Aorta (tissue), 5 donors: ENCODE measurements at regions not wholly inside any gene's neighbourhood (a gene's known extent, or its start where the extent isn't known, plus 50 kb on each side); places are given as distances from the start of the nearest gene placed in this dataset.
A peak's percentile ranks its signal among the peaks of the same experiment; 100 is the strongest.

Source experiments
- ATAC-seq: fragments of 200-7000 bp; cut with Tn5 transposase; one replicate; pipeline ENCODE4 v1.9.1; 2022; ENCODE audit warnings: moderate library complexity; ENCODE audit not compliant: low FRiP score
- DNase-seq, 2 donors: peaks; one replicate each; pipeline ENCODE4 v3.0.0-alpha.2; 2020
- H3K27ac ChIP-seq, 2 donors: one replicate each; pipeline ENCODE4 v1.5.1; 2013; ENCODE audit warnings: low read length in 2 of 2, mild to moderate bottlenecking in 2 of 2, moderate library complexity in 2 of 2, control low read depth in 1 of 2, inconsistent platforms in 1 of 2, low read depth in 1 of 2
- H3K27me3 ChIP-seq, 2 donors: one replicate each; pipeline ENCODE4 v1.6.1; 2013; ENCODE audit warnings: control low read depth in 1 of 2, low read length in 1 of 2, mild to moderate bottlenecking in 1 of 2, moderate library complexity in 1 of 2; ENCODE audit not compliant: insufficient read depth in 2 of 2, control insufficient read depth in 1 of 2
- H3K36me3 ChIP-seq, 2 donors: one replicate each; pipeline ENCODE4 v1.6.1; 2013; ENCODE audit warnings: control low read depth in 1 of 2, low read length in 1 of 2, mild to moderate bottlenecking in 1 of 2; ENCODE audit not compliant: insufficient read depth in 2 of 2, control insufficient read depth in 1 of 2
- H3K4me1 ChIP-seq, 2 donors: one replicate each; pipeline ENCODE4 v1.6.1; 2013; ENCODE audit warnings: low read length in 2 of 2, control low read depth in 1 of 2, mild to moderate bottlenecking in 1 of 2, moderate library complexity in 1 of 2; ENCODE audit not compliant: insufficient read depth in 2 of 2, control insufficient read depth in 1 of 2
- H3K4me3 ChIP-seq, 2 donors: one replicate each; pipeline ENCODE4 v1.5.1; 2013; ENCODE audit warnings: low read length in 2 of 2, control low read depth in 1 of 2, mild to moderate bottlenecking in 1 of 2
- H3K9me3 ChIP-seq: one replicate; pipeline ENCODE4 v1.6.1; 2013; ENCODE audit warnings: mild to moderate bottlenecking, low read length; ENCODE audit not compliant: control insufficient read depth
- WGBS, 2 donors: extraction: QIAGEN DNeasy Blood & Tissue Kit; methylation state at CpG; one replicate each; pipeline ENCODE4 v1.1.7; 2013; 5-methylcytosine and 5-hydroxymethylcytosine counted together
- intact Hi-C, 2 donors: fragments of 100-400 bp; cut with DNase I; formaldehyde crosslinking; loops; one replicate each; pipeline versions ENCODE4 v1.14.2 to v1.15.0; 2022
- donor health status: healthy with polysubstance abuse.
- donor health status: Bipolar disorder and iron deficiency.
- donor health status: DM: no; HTN: no; CAD: no.
- donor health status: DM: no; HTN: no; CAD: no.
- donor health status: DM: yes; HTN: yes; CAD: no.

- Histone ChIP-seq H3K9me3 (no peaks in the 10 kb centered on the region), H3K36me3 (no peaks in the 10 kb centered on the region), H3K27me3 (no peaks in the 10 kb centered on the region), H3K4me1 (peaks cover 10 to 15% of the 10 kb centered on the region in 2 donors), H3K27ac (no peak overlapping the region), H3K4me3 (no peak overlapping the region)
- DNase-seq (no peak), ATAC-seq (no peak)
- intact Hi-C loops: loop anchor here in 1 of 2 donors (10.0 kb wide), 1 partner anchor 240 kb away; no protein-coding TSS in a partner anchor
- 57% methylated on average over 4 of the region's 4 CpGs for WGBS, 2 donors
Observed at GRCh38 chr5:110104726-110105669, 415.3 kb downstream of the MAN2A1 start.

DNA sequence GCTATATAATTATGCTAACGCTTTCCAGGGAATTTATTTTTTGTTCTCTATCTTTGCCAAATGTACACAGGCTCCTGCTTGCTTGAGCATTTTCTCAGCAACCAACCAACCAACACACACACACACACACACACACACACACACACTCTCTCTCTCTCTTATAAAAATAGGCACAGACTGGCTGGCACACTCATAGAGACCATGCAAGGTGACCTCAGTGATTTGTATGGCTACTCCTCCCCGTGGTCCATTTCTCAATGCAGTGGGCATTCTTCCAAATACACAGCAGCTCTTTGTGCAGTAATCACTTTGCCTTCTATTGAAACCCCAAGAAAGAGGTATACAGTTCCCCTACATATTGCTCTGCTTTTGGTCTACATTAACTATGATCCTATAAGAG is 416.0 kb downstream of the MAN2A1 start:
- no peaks in the 10 kb centered on the region for H3K27me3 ChIP-seq
- H3K36me3 ChIP-seq: no peaks in the 10 kb centered on the region
- H3K4me3 ChIP-seq: no peak overlapping the region
- DNase-seq (peak in 1 of 2 donors; percentile 32), ATAC-seq (peak; percentile 76)
- H3K9me3 ChIP-seq: no peaks in the 10 kb centered on the region
- 2 to 4% methylated on average over 2 of the region's 2 CpGs for WGBS, 2 donors
- intact Hi-C loops: loop anchor here in 1 of 2 donors (10.0 kb wide), 1 partner anchor 239 kb away; no protein-coding TSS in a partner anchor
- no peak overlapping the region for H3K27ac ChIP-seq
- peaks cover 10 to 15% of the 10 kb centered on the region in 2 donors for H3K4me1 ChIP-seq

DNA sequence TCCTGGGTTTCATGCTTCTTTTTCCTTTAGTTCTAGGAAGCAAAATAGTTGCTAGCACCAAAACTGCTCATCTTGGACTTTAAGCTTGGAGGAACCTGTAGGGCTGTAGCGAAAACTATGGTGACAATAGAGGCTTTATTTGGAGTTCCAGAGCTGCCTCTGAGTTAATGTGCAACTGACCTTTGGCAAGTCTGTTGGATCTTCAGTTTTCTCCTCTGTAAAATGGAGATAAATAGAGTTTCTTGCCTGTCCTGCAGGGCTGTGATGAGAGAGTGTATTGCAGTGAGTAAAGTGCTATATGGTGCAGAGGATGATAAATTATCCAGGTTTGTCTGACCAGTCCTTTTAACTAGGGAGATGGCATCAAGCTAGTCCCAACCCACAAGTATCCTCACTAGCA is 417.0 kb downstream of the MAN2A1 start:
- no peak for DNase-seq
- Histone ChIP-seq H3K27me3 (no peaks in the 10 kb centered on the region), H3K4me3 (no peak overlapping the region), H3K27ac (peak overlapping the region in 1 of 2 donors; percentile 33), H3K4me1 (peaks cover 10 to 15% of the 10 kb centered on the region in 2 donors), H3K9me3 (no peaks in the 10 kb centered on the region), H3K36me3 (no peaks in the 10 kb centered on the region)
- intact Hi-C loops: loop anchor here in 1 of 2 donors (10.0 kb wide), 1 partner anchor 238 kb away; no protein-coding TSS in a partner anchor
- ATAC-seq: no peak
- WGBS, 2 donors: 93% methylated on average over 1 of the region's 1 CpG

DNA sequence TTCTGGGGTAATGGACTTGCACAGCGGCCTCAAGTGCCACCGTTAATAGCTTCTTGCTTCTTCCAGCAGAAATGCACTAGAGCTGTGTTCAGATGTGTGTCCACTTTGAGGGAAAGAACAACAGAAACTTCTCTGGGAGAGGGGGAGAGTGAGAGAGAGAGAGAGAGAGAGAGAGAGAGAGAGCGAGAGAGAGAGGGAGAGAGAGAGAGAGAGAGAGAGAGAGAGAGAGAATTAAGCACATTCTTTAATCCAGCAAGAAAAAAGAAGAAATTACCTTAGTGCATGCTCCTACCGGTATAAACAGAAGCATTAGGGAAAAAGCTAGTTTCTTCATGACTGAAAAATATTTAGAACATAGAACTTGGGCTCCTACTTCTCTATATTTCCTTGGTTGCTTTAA is 418.8 kb downstream of the MAN2A1 start:
- Histone ChIP-seq H3K27ac (no peak overlapping the region), H3K4me1 (peaks cover 10 to 15% of the 10 kb centered on the region in 2 donors), H3K4me3 (no peak overlapping the region), H3K36me3 (no peaks in the 10 kb centered on the region), H3K9me3 (no peaks in the 10 kb centered on the region), H3K27me3 (no peaks in the 10 kb centered on the region)
- intact Hi-C loops: loop anchor here in 1 of 2 donors (10.0 kb wide), 1 partner anchor 236 kb away; no protein-coding TSS in a partner anchor
- ATAC-seq (no peak), DNase-seq (no peak)
- WGBS, 2 donors: 12 to 14% methylated on average over 3 of the region's 4 CpGs

GRCh38 chr5:110109667-110110066 is 419.9 kb downstream of the MAN2A1 start:
- intact Hi-C loops: loop anchor here in 1 of 2 donors (10.0 kb wide), 1 partner anchor 235 kb away; no protein-coding TSS in a partner anchor
- 74 to 84% methylated on average over 3 of the region's 3 CpGs for WGBS, 2 donors
- no peak overlapping the region for H3K4me3 ChIP-seq
- ATAC-seq (no peak), DNase-seq (no peak)
- peaks cover 8 to 15% of the 10 kb centered on the region in 2 donors for H3K4me1 ChIP-seq
- H3K9me3 ChIP-seq: no peaks in the 10 kb centered on the region
- H3K36me3 ChIP-seq: no peaks in the 10 kb centered on the region
- H3K27ac ChIP-seq: no peak overlapping the region
- no peaks in the 10 kb centered on the region for H3K27me3 ChIP-seq

- H3K27me3 ChIP-seq: peaks cover 0 to 2% of the 10 kb centered on the region in 2 donors
- intact Hi-C loops: no loop called here
Observed at GRCh38 chr5:110112348-110112747, 422.6 kb downstream of the MAN2A1 start.

DNA sequence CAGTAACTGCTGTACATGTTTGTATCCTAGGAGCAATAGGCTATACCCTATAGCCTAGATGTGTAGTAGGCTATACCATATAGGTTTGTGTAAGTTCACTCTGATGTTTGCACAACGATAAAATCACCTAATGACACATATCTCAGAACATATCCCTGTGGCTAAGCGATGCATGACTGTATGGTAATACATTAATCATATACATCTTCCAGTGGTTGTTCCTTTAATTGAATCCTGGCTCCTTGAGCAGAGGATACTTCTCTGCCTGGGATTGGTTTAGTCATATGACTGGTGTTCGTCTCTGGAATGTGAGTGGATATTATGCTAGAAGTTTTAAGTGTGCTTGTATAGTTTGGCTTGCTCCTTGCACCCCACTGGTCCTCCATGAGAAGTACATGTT is 425.8 kb downstream of the MAN2A1 start:
- 78 to 82% methylated on average over 3 of the region's 3 CpGs for WGBS, 2 donors
- no peak for ATAC-seq
- Histone ChIP-seq H3K27me3 (peaks cover 0 to 2% of the 10 kb centered on the region in 2 donors), H3K36me3 (no peaks in the 10 kb centered on the region), H3K4me1 (no peaks in the 10 kb centered on the region), H3K9me3 (no peaks in the 10 kb centered on the region), H3K4me3 (no peak overlapping the region), H3K27ac (no peak overlapping the region)
- intact Hi-C loops: no loop called here
- DNase-seq: no peak

More at GRCh38 chr5:110112348-110112747, 422.6 kb downstream of the MAN2A1 start:
- no peak for DNase-seq
- Histone ChIP-seq H3K4me1 (peaks cover 3% of the 10 kb centered on the region in 2 donors), H3K9me3 (no peaks in the 10 kb centered on the region), H3K36me3 (no peaks in the 10 kb centered on the region), H3K27ac (no peak overlapping the region), H3K4me3 (no peak overlapping the region)
- no peak for ATAC-seq

DNA sequence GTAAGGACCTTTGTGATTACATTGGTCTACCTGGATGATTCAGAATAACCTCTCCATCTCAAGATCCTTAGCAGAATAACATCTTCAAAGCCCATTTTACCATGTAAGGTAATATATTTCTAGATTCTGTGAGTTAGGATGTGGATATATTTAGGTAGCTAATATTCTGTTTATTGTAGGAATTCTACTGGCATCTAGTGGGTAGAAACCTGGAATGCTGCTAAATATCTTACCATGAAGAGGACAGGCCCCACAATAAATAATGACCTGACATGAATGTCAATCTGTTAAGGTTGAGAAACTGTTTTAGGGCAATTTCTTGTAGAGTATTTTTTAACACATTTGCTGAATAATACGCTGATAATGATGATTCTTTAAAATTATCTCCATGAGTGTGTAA is 426.8 kb downstream of the MAN2A1 start:
- no peak overlapping the region for H3K4me3 ChIP-seq
- H3K9me3 ChIP-seq: no peaks in the 10 kb centered on the region
- 90 to 93% methylated on average over 1 of the region's 1 CpG for WGBS, 2 donors
- H3K27me3 ChIP-seq: peaks cover 0 to 2% of the 10 kb centered on the region in 2 donors
- ATAC-seq (no peak), DNase-seq (no peak)
- H3K4me1 ChIP-seq: no peaks in the 10 kb centered on the region
- no peaks in the 10 kb centered on the region for H3K36me3 ChIP-seq
- intact Hi-C loops: no loop called here
- H3K27ac ChIP-seq: no peak overlapping the region
